Natural killer cell (primary cell): ENCODE measurements at regions not wholly inside any gene's neighbourhood (a gene's known extent, or its start where the extent isn't known, plus 50 kb on each side); places are given as distances from the start of the nearest gene placed in this dataset.

Experiments used
- ATAC-seq, 3 donors: fragments of 150-1000 bp in 2 of 3; fragments of 200-7000 bp in 1 of 3; cut with Tn5 transposase; 1 replicate in 1 of 3; 2 replicates in 2 of 3; pipeline ENCODE4 v1.10.0; 2021; ENCODE audit warnings: mild to moderate bottlenecking in 2 of 3, moderate library complexity in 2 of 3
- DNase-seq, 2 donors: peaks; one replicate each; pipeline versions ENCODE4 v3.0.0 to v3.0.0-alpha.2; 2013 to 2021; ENCODE audit warnings: mixed read lengths in 1 of 2
- H3K27ac ChIP-seq: one replicate; pipeline ENCODE4 v1.5.1; 2013; ENCODE audit warnings: mild to moderate bottlenecking, low read length
- H3K27me3 ChIP-seq: one replicate; pipeline ENCODE4 v1.6.1; 2013; ENCODE audit warnings: low read length; ENCODE audit not compliant: control insufficient read depth, insufficient read depth
- H3K36me3 ChIP-seq: one replicate; pipeline ENCODE4 v1.6.1; 2013; ENCODE audit warnings: low read length; ENCODE audit not compliant: control insufficient read depth, insufficient read depth
- H3K4me1 ChIP-seq: one replicate; pipeline ENCODE4 v1.6.1; 2013; ENCODE audit warnings: low read length; ENCODE audit not compliant: control insufficient read depth, insufficient read depth
- H3K4me3 ChIP-seq: one replicate; pipeline ENCODE4 v1.5.1; 2013; ENCODE audit warnings: low read length
- H3K9me3 ChIP-seq: one replicate; pipeline ENCODE4 v1.6.1; 2013; ENCODE audit warnings: low read length; ENCODE audit not compliant: control insufficient read depth, insufficient read depth
- H3K27ac Mint-ChIP-seq, 2 donors: one replicate each; pipeline ENCODE4 v1.8.0; 2022; ENCODE audit warnings: mild to moderate bottlenecking in 2 of 2, mixed read lengths in 2 of 2, moderate library complexity in 1 of 2
- H3K27me3 Mint-ChIP-seq, 2 donors: one replicate each; pipeline ENCODE4 v1.8.0; 2022; ENCODE audit warnings: low read depth in 2 of 2, mixed read lengths in 2 of 2
- H3K36me3 Mint-ChIP-seq: one replicate; pipeline ENCODE4 v1.8.0; 2022; ENCODE audit warnings: mixed read lengths
- H3K4me1 Mint-ChIP-seq, 2 donors: one replicate each; pipeline ENCODE4 v1.8.0; 2022; ENCODE audit warnings: mixed read lengths in 2 of 2
- H3K4me3 Mint-ChIP-seq: one replicate; pipeline ENCODE4 v1.8.0; 2022; ENCODE audit warnings: mild to moderate bottlenecking, moderate library complexity, mixed read lengths
- H3K9me3 Mint-ChIP-seq, 2 donors: one replicate each; pipeline ENCODE4 v1.8.0; 2022; ENCODE audit warnings: mixed read lengths in 2 of 2
- WGBS: methylation state at CpG from one replicate; pipeline ENCODE4 v1.1.7; 2013; ENCODE audit warnings: missing lambda C conversion rate; ENCODE audit not compliant: insufficient coverage; 5-methylcytosine and 5-hydroxymethylcytosine counted together
- intact Hi-C: fragments of 100-400 bp; cut with micrococcal nuclease; formaldehyde crosslinking; loops from one replicate; pipeline ENCODE4 v1.14.2; 2022
- TF ChIP-seq, protein P1 (sequence below): fragments of 200-600 bp; IDR thresholded peaks from one replicate; pipeline ENCODE4 v1.8.0; 2022; ENCODE audit warnings: antibody characterized with exemption

DNA sequence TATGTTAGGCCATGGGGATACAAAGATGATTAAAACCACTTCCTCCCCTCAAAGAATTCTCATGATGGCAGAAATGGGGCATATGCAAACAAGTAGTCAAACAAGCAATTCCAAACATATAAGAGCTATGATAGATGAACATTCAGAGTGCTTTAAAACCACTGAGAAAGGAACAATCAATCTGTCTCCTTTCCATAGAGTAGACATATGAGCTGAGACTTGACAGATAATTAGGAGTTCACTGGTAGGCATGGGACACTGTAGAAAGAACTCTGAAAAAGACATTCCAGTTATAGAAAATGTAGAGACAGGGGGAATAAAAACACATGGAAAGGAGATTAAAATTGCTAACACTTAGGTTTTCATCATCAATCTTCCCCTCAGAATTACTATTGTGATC lies 372.8 kb downstream of the KLHL4 start:
- Mint-ChIP-seq H3K4me1 (no peaks in the 10 kb centered on the region), H3K36me3 (no peaks in the 10 kb centered on the region), H3K27me3 (no peaks in the 10 kb centered on the region), H3K27ac (no peak overlapping the region), H3K4me3 (no peak overlapping the region), H3K9me3 (peaks cover 0 to 3% of the 10 kb centered on the region in 2 donors)
- TF ChIP-seq, protein P1, sequence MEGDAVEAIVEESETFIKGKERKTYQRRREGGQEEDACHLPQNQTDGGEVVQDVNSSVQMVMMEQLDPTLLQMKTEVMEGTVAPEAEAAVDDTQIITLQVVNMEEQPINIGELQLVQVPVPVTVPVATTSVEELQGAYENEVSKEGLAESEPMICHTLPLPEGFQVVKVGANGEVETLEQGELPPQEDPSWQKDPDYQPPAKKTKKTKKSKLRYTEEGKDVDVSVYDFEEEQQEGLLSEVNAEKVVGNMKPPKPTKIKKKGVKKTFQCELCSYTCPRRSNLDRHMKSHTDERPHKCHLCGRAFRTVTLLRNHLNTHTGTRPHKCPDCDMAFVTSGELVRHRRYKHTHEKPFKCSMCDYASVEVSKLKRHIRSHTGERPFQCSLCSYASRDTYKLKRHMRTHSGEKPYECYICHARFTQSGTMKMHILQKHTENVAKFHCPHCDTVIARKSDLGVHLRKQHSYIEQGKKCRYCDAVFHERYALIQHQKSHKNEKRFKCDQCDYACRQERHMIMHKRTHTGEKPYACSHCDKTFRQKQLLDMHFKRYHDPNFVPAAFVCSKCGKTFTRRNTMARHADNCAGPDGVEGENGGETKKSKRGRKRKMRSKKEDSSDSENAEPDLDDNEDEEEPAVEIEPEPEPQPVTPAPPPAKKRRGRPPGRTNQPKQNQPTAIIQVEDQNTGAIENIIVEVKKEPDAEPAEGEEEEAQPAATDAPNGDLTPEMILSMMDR: no peak
- Histone ChIP-seq H3K27ac (no peak overlapping the region), H3K4me3 (no peak overlapping the region), H3K27me3 (no peaks in the 10 kb centered on the region), H3K9me3 (no peaks in the 10 kb centered on the region), H3K4me1 (no peaks in the 10 kb centered on the region), H3K36me3 (no peaks in the 10 kb centered on the region)
- no peak for DNase-seq
- no peak for ATAC-seq
- intact Hi-C loops: no loop called here

DNA sequence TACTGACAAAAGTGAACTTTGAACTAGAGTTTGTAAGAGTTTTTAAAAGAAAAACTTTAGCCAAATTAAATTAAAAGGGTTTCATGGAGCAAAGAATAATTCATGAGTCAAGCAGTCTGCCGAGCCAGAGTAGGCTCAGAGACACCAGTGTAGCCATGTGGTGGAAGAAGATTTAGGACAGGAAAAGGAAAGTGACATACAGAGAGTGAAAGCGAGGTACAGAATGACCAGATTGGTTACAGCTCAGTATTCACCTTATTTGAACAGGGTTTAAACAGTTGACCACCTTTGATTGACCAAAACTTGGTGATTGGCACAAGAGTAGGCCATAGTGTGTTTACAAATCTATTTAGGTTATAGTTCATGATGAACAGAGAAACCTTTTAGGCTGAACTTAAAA lies 377.8 kb downstream of the KLHL4 start:
- no peak overlapping the region for H3K4me3 ChIP-seq
- no peaks in the 10 kb centered on the region for H3K4me1 ChIP-seq
- TF ChIP-seq, protein P1: no peak
- no peaks in the 10 kb centered on the region for H3K36me3 Mint-ChIP-seq
- H3K27me3 Mint-ChIP-seq: no peaks in the 10 kb centered on the region
- no peaks in the 10 kb centered on the region for H3K36me3 ChIP-seq
- no peaks in the 10 kb centered on the region for H3K9me3 ChIP-seq
- H3K9me3 Mint-ChIP-seq: peaks cover 0 to 3% of the 10 kb centered on the region in 2 donors
- intact Hi-C loops: no loop called here
- no peak overlapping the region for H3K27ac ChIP-seq
- H3K4me3 Mint-ChIP-seq: no peak overlapping the region
- DNase-seq: no peak
- no peak for ATAC-seq
- 60% methylated on average over 2 of the region's 2 CpGs for WGBS
- no peaks in the 10 kb centered on the region for H3K27me3 ChIP-seq
- H3K4me1 Mint-ChIP-seq: no peaks in the 10 kb centered on the region
- no peak overlapping the region for H3K27ac Mint-ChIP-seq

DNA sequence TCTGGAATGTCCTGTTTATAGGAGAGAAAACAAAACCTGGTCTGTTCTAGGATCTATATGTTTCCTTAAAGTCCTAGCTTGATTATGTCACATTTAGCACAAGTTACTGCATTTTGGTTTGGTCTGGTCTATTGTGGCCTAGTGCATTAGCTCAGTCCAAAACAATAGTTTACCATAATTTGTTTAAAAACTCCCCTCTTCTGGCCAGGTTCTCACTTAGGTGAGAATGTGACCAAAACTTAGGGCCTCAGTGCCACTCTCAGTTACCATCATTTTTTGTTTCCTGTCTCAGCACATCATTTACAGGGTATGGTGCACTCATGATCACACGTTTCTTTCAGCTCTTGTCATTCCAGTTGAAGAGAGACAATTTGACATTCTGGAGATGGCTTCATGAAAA lies 378.5 kb downstream of the KLHL4 start:
- no peaks in the 10 kb centered on the region for H3K4me1 ChIP-seq
- no peaks in the 10 kb centered on the region for H3K36me3 ChIP-seq
- Mint-ChIP-seq H3K4me3 (no peak overlapping the region), H3K27me3 (no peaks in the 10 kb centered on the region), H3K9me3 (peaks cover 0 to 3% of the 10 kb centered on the region in 2 donors), H3K36me3 (no peaks in the 10 kb centered on the region), H3K27ac (no peak overlapping the region), H3K4me1 (peaks cover 0 to 4% of the 10 kb centered on the region in 2 donors)
- no peak overlapping the region for H3K27ac ChIP-seq
- ATAC-seq (no peak), DNase-seq (no peak)
- TF ChIP-seq, protein P1: no peak
- H3K9me3 ChIP-seq: no peaks in the 10 kb centered on the region
- intact Hi-C loops: no loop called here
- no peaks in the 10 kb centered on the region for H3K27me3 ChIP-seq
- 57% methylated on average over 1 of the region's 1 CpG for WGBS
- no peak overlapping the region for H3K4me3 ChIP-seq

DNA sequence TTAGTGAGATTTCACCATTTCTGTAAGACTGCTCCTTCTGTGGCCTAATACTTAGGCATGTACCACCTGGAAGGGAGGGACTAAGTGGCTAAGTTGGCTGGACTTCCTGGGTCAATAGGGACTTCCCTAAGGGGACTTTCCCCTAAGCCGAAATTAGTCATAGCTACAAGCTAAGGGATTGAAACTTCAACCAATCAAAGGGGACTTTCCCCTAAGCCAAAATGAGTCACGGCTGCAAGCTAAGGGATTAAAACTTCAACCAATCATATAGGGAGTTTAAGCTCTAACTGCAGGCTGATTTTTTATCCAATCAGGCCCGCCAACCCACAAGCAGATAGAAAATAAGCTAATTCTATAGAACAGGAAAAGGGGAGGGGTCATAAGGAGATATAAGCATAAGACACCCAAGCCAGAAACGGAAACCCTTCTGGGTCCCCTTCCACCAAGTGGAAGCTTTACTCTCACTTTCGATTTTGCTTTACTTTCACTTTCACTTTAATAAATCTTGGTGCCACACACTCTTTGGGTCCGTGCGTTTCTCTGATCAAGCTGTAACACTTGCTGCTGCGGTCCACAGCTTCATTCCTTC lies 382.8 kb downstream of the KLHL4 start:
- Mint-ChIP-seq H3K4me1 (peaks cover 0 to 7% of the 10 kb centered on the region in 2 donors), H3K36me3 (no peaks in the 10 kb centered on the region), H3K4me3 (peak overlapping the region; percentile 37), H3K27me3 (no peaks in the 10 kb centered on the region), H3K27ac (no peak overlapping the region), H3K9me3 (no peaks in the 10 kb centered on the region)
- intact Hi-C loops: no loop called here
- peak in 1 of 3 donors; percentile 29 for ATAC-seq
- Histone ChIP-seq H3K27me3 (no peaks in the 10 kb centered on the region), H3K36me3 (no peaks in the 10 kb centered on the region), H3K27ac (no peak overlapping the region), H3K4me3 (no peak overlapping the region), H3K4me1 (no peaks in the 10 kb centered on the region), H3K9me3 (no peaks in the 10 kb centered on the region)
- WGBS: 80% methylated on average over 6 of the region's 8 CpGs
- TF ChIP-seq, protein P1: no peak
- DNase-seq: peak in 1 of 2 donors; percentile 31
